GM19238 (cell line): ENCODE measurements at regions not wholly inside any gene's neighbourhood (a gene's known extent, or its start where the extent isn't known, plus 50 kb on each side); places are given as distances from the start of the nearest gene placed in this dataset.
"Not testable (repeated sequence)": the region's sequence is repeated elsewhere in the genome, so short reads cannot be mapped to it uniquely, and the experiment has no call there.

Experiments used
- DNase-seq: peaks from one replicate; pipeline ENCODE4 v3.0.0; 2011; ENCODE audit warnings: low spot score; ENCODE audit not compliant: insufficient read length

DNA sequence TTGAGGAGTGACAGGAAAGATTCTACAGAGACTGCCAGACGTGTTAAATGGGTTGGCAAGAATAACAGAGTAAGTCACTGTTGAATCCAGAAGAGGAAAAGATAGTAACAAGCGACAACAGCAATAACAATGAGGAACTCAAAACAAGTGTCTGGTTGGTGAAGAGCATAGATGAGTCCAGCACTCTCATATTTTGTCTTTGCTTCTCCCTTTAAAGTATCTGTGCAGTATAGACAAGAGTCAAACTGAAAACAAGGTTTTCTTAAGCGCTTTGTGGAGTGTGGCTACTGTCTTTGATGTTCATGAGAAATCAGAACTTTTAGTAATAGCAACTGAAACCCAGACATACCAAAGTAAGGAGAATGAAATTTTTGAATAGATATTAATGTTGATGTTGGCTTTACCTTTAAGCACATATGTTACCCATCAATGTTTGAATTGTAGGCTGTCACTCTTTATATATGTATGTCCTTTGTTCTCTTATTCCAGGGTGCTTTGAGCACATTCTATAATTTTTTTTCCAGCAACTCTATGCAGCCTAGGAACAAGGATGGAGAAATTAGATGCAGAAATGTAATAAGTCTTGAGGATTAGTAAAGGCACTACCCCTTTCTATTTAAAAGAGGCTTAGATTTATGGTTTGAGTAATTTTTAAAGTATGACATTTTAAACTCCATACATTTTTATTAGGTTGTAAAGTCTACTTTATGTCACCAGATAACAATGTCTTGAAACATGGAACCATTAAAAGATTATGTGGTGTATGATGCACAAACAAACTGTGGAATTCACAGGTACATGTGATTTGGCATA, 185.5 kb downstream of the NFKBIZ start:
- DNase-seq, result no peak

- peak; percentile 11 for DNase-seq
Measured at GRCh38 chr3:102036017-102036416, 186.7 kb downstream of the NFKBIZ start.

DNA sequence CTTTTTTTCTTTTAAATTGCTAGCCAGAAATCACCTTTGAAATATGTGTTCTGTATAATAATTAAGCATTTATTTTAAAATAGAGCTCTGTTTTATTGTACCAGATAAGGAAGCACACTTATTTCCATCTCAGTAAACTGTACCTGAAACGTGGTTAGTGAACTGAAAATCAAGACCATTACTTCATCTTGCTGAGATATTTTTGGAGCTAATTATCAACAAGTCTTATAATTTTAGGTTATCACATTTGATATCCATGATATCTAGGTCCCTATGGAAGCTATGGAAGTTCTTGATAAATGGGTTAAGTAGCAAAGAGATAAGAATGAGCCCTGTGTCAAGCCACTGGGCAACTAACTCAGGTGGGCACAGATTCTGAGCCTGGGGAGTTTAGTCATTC, 187.2 kb downstream of the NFKBIZ start:
- DNase-seq, result no peak

- no peak for DNase-seq
Measured at GRCh38 chr3:102037209-102037608, 187.9 kb downstream of the NFKBIZ start.

- DNase-seq, result no peak
Measured at GRCh38 chr3:102037791-102038190, 188.5 kb downstream of the NFKBIZ start.

- peak; percentile 8 for DNase-seq
Measured at GRCh38 chr3:102038477-102039142, 189.3 kb downstream of the NFKBIZ start.

DNA sequence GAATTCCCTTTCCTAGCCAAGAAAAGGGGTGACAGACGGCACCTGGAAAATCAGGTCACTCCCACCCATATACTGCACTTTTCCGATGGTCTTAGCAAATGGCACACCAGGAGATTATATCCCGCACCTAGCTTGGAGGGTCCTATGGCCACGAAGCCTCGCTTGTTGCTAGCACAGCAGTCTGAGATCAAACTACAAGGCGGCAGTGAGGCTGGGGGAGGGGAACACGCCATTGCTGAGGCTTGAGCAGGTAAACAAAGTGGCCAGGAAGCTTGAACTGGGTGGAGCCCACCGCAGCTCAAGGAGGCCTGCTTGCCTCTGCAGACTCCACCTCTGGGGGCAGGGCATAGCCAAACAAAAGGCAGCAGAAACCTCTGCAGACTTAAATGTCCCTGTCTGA, 190.8 kb downstream of the NFKBIZ start:
- DNase-seq, result not testable (repeated sequence)

DNA sequence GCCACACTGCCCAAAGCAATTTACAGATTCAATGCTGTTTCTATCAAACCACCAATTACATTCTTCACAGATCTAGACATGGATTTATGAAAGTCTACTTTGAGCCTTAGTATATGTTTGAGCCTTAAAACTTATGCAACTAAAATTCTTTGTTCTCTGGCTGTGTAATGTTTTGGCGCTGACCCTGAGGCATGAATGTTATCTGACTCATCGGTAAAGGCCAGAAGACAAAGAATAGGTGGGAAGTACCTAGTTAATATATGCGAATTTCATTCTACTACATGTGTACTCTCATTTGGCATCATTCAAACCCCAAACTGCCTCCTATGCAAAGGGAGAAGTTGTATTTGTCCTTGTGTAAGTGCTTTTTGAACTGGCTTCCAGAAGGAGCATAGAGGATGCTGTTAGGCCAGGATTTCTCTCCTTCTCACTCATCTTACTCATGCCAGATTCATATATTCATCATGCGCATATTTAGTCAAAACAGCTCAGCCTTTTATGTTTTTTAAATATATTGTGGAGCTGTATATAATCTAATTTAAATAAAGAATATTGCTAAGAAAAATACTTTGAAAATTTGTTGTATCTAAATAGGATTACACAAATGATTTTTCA, 204.2 kb downstream of the NFKBIZ start:
- no peak for DNase-seq

GRCh38 chr3:102054543-102055080, 205.3 kb downstream of the NFKBIZ start:
- no peak for DNase-seq

GRCh38 chr3:102057781-102058421, 208.6 kb downstream of the NFKBIZ start:
- peak; percentile 23 for DNase-seq

- DNase-seq, result peak; percentile 32
Measured at GRCh38 chr3:102059145-102059943, 210.0 kb downstream of the NFKBIZ start.

- DNase-seq, result no peak
Measured at GRCh38 chr3:102060814-102061213, 211.5 kb downstream of the NFKBIZ start.

- no peak for DNase-seq
Measured at GRCh38 chr3:102063572-102063971, 214.3 kb downstream of the NFKBIZ start.

DNA sequence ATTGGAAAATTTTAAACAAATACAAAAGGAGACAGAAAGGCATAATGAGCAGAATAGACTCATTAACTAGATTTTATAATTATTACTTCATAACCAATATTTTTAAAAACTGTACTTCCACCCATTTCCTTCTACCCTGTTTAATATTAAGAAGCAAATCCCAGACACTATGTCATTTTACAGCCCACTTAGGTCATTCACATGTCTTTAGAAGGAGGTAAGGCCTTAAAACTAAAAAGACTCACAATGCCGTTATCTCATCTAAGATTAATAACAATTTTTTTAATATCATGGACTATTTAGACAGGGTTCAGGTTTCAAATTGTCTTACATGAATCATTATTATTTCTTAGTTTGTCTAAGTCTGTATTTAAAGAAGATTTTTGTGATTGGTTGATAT, 217.2 kb downstream of the NFKBIZ start:
- DNase-seq, result no peak

DNA sequence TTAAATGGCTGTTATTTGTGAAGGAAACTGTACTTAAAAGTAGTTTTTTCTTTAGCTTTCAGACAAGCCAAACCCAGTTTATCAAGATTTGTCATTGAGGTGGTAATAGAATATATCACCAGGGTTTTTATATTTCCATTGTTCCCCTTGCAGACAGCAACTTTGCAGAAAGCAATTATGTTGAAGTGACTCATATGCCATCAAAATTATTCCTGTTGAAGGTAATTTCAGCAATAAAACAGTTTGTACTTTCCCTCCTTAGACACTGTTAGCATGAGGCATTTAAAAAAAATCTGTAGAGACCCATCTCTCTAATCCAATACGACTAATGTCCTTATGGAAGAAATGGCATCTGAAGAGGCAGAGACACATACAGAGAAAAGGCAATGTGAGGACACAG, 219.0 kb downstream of the NFKBIZ start:
- DNase-seq, result no peak

GRCh38 chr3:102068736-102069135, 219.4 kb downstream of the NFKBIZ start:
- DNase-seq, result no peak

GRCh38 chr3:102069211-102069662, 219.9 kb downstream of the NFKBIZ start:
- no peak for DNase-seq

- DNase-seq, result no peak
Measured at GRCh38 chr3:102074946-102075345, 225.6 kb downstream of the NFKBIZ start.

DNA sequence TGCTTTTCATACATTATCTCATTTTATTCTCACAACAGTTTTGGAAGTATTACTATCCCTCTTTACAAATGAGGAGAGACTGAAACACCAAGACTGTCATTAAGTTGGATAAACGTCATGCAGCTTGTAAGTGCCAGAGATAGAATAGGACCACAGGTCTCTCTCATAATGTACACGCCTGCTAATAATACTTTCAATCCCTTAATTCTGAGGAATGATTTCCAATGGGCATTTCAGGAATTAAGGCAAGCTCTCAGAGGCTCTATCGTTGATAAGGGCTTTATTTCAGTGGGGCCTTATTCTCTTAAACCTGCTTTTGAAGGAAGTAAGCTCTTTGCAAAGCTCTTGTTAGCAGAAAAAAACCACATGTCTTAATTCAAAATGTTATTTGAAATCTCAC, 229.1 kb downstream of the NFKBIZ start:
- no peak for DNase-seq

DNA sequence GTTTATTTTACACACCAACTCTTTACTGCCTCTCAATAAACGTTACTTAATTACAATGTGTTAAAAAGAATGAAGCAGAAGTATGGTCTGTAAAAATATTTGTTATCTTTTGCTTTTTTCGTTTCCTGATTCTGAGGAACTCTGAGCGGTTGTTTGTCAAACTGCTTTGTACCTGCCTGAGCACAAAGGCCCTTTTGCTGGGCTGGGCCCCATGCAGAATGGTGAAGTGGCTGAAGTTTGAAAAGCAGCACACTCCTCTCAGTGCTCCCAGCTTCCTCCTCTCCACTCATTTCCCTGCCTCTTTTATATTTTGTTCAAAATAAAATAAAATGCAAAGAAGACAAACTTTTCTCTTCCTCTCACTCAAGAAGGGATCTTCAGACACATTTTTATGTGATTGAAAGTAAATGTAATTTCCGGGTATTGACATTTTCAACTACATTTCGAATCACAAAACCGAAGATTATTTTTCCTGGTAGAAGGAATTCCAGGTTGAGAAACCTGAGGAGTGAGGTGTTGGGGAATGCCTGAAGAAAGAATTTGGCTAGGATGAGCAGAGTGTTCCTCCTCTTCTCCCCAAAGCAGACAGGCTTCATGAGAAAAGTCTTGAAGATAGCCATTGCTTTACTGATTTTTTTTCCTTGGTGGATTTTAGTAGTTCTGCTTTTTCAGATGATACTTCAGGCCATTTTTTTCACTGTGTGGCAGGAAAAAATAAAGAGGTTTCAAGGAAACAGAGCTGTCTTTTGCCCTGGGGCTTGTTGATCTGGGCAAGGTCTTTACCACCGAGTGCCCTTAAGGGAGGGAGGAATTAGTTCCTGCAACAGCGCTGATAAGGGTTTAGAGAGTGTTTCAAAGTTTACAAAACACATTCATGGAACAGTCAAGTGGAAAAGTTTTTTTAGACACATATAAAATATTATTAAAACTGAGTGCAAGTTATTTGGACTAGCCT, 229.8 kb downstream of the NFKBIZ start:
- DNase-seq, result no peak
